OCI-LY3 (cell line): ENCODE measurements at regions not wholly inside any gene's neighbourhood (a gene's known extent, or its start where the extent isn't known, plus 50 kb on each side); places are given as distances from the start of the nearest gene placed in this dataset.

Source experiments
- CTCF ChIP-seq: fragments of 200-600, 300-600 bp; sonication (generic); IDR thresholded peaks from 2 replicates; pipeline ENCODE4 v1.5.1; 2014; ENCODE audit warnings: antibody characterized with exemption, low read length, low read depth
- EZH2phosphoT487 ChIP-seq: fragments of 200-600 bp; shearing (Covaris generic); IDR thresholded peaks from 2 replicates; pipeline ENCODE4 v1.6.1; 2018; ENCODE audit warnings: antibody characterized with exemption, mixed run types, low read depth

DNA sequence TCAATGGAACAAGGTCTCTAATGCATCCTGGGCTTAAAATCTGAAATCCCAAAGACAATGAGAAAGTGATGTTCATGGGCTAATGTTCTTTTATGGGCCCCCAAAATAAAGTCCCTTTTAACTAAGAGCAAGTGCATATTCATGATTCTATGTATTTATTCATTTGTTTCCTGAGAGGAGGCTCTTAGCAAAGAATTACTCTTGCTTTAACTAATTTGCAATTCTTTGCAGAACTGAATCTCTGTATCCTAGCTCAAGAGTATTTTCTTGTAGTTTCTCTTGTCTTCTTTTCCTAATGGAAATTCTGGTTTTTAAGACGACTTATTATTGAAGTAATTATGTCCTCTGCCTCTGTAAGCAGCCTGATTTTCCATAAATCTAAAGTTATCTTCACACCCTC, 202.2 kb upstream of the TP63 start:
- TF ChIP-seq CTCF (no peak), EZH2phosphoT487 (no peak)
